GM19238 (cell line): ENCODE measurements at regions not wholly inside any gene's neighbourhood (a gene's known extent, or its start where the extent isn't known, plus 50 kb on each side); places are given as distances from the start of the nearest gene placed in this dataset.

Source experiments
- DNase-seq: peaks from one replicate; pipeline ENCODE4 v3.0.0; 2011; ENCODE audit warnings: low spot score; ENCODE audit not compliant: insufficient read length

DNA sequence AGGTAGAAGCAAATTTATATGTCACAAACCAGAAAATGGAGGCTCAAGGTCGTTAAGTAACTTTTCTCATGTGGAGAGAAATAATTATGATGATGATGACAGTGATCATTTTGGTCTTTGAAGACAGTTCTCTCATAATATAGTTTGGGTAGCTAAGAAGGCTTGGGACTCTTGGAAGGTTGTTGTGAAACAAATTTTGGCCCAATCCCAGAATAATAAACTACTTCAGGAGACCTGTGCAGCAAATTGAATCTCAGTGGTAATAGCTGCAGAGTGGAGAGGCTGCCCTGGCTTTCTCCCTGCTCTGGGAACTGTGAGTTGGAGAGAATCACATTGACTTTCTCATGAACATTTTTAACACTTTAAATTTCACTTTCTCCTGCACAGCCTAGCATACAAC is 217.2 kb upstream of the BOD1L1 start:
- DNase-seq = no peak

DNA sequence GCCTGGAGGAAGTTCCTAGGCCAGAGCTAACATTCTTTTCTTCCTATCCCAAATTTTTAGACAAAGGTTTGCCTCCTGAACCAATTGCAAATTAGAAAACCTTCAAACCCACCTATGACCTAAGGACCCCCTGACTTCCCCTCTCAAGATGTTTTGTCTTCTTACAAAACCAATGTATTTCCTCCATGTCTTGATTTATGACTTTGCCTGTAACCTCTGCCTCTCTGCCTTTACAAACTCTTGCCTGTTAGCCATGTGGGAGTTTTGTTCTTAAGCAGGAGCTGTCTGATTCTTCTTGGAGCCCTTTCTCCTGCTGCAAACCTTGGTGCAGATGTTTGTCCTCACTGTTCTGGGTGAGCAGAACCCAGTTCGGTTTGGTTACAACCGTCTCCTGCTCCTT is 222.3 kb upstream of the BOD1L1 start:
- no peak for DNase-seq

DNA sequence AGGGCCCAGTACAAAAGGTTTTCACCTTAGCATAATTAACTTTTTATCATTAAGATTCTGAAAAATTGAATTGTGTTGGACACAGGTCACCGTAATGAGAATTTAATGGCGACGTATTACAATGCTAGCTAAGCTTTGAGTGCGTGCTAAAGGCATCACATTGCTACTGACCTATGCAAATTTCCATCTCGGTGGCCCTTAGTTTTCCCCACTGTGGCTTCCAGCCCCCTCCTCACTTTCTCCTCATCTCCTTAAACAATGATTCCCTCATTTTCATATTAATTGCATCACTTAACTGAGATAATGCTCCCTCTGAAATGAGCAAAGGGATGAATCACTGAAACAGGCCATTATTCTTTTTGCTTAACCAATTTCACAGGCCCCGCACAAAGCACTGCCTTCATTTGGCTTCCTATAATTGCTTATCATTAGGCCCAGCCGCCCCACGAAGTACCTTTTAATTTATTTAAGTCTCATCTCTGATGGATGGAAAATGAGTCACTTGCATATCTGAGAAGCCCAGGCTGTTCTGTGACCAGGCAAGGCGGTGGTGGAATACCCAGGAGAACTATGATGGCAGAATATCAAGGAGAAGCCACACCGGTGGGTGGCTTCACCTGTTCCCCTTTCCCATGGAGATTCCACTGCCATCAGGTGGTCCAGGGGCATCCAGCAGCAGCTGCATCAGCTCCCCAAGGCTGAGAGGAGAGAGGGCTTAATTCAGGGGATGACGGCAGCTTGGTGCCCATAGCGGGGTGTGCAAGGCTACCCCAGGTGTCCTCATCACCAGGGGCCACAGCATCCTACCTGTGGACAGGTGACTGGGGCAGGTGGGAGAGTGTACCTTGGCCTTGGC is 223.8 kb upstream of the BOD1L1 start:
- no peak for DNase-seq

DNA sequence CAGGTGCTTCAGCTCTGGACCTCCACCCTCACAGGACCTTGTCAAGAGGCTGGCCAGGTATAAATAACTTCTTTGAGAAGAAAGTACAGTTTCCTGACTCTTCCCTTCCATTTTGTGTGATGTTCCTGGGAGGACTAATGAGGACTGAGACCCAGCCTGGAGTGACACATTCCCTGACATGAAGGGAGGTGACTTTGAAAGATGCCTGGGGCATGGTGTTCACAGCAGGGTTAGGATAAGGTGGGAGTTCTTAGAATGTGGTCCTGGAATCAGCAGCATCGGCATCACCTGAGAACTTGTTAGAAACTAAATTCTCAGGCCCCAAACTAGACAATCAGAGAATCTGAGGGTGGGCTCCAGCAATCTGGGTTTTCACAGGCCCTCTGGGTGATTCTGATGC is 224.9 kb upstream of the BOD1L1 start:
- no peak for DNase-seq

DNA sequence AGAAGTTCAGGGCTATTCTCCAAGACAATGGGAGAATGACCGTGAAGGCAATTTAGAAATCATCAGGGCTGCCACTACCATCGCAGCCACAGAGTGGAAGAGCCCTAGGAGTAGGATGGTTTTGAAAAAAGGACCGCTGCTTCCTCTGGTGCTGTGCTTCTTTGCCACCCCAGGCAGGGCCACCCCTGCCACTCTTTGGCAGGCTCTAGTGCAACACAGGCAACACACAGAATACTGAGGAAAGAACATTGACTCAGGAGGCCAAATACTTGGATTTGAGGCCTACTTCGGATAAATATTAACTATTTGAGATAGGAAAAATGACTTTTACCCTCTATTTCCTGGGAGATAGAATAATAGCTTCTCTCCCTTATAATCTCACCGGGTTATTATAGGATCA is 228.9 kb upstream of the BOD1L1 start:
- no peak for DNase-seq

DNA sequence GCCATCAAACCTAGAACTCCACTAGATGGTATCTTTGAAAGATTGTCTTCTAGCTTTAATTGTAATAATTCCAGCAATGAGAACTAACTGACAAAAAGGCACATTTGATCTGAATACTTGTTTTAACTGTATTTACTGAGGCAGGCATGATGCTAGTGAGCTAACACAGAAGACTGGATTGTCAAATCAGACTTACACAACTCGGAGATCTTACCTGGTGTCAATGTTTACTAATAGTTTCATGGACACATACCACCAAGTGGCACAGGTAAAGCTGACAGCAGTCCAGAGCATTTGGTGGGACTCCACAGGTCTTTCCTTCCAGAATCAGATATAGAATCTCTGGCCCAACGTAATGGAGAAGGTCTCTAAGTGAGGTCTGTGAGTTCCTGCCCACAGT is 229.9 kb upstream of the BOD1L1 start:
- DNase-seq = no peak

DNA sequence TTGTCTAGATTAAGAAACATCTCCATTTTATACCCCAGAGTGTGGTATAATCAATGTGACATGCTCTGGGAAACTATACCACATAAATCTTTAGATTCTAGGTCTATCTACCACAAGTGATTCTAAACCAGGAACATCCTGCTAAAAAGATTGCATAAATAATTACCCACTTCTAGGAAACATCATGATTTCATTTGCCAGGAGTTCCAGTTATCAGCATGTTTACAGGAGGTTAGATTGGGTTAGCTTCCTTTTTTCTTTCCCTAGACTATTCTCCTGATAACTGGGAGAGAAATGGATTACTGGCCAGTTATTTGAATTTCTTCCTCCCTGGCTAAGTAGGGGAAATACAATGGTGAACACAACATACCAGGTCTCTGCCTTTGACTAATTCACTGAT is 230.3 kb upstream of the BOD1L1 start:
- no peak for DNase-seq

DNA sequence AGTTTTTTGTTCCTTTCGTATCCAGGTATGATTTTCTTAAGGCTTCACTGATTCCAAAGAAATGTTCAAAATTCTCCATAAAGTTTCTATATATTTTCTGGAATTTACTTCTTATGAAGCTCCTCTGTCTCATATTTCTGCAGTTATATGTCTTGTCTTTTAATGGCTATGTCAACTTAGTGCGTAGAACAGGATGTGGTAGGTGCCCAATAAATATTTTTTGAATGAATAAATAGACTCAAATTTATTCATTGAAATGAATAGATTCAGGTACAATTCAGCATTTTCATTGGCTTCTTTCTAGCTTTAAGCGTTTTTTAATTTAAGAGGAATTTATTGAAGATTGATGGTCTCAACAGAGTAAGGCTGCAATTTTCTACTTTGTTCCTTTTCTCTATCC is 231.9 kb upstream of the BOD1L1 start:
- no peak for DNase-seq

DNA sequence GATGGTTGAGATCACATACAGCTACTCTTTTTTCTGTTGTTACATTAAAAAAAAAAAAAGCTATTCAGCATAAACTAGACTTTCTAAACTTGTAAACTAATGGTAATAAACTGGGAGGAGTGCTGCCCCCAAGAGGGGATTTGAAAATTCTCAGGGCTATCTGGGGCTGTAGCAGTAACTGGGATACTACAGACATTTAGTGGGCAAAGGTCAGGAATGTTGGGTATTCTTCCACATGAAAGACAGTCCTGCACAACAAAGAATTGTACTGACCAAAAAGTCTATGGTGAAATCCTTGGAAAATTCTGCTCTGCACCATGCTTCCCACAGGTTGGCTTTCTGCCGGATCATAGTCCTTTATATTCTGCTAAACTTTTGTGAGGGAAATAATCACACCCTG is 232.6 kb upstream of the BOD1L1 start:
- DNase-seq = no peak

DNA sequence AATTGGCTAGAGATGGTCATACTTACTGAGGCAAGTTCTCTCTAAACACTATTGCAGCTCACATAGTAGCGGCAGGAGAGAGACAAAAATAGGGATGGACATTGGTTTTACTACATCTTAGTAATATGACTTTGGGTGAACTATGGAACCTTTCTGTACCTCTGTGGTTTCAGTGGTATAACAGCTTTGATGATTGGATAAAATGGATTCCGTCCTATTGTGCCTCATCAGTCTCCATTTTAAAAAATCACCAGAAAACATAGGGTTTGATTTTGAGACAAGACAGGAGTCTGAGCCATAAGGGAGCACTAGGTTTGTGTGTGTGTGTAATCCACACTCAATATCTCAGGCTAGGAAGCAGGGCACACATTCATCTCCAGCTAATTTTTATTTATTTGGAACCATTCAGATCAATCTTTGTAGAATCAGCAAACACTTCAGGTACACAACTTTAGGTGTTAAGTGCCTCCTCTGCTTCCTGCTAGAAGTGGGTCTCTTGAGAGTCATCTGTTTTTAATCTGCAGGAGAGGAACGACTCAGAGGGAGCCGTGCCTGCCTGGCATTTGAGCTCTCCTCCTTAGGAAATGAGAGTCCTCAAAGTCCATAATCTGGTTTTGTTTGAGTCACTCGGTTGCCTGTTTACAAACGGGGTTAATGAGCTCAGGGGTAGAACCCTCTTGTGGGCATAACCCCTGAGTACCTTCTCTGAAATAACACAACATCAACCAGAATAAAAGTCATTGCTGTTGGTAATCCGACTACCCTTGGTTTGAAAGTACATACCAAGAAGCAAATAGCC is 238.5 kb upstream of the BOD1L1 start:
- DNase-seq = no peak

DNA sequence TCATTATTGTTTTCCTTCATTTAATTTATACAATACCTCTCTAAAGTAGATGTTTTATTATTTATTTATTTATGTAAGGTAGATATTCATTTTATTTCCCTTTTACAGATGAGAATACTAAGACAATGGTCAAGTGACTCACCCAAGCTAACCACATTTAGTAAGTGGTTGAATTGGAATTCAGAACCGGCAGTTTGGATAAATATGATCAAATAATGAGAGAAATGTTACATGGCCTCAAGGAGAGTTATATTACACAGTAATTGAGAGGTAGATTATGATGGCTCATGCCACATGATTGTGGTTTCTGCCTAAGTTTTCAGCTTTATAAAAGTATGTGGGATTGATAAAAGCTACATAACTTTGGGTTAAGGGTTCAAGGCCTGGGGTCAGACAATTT is 239.4 kb upstream of the BOD1L1 start:
- DNase-seq = no peak

DNA sequence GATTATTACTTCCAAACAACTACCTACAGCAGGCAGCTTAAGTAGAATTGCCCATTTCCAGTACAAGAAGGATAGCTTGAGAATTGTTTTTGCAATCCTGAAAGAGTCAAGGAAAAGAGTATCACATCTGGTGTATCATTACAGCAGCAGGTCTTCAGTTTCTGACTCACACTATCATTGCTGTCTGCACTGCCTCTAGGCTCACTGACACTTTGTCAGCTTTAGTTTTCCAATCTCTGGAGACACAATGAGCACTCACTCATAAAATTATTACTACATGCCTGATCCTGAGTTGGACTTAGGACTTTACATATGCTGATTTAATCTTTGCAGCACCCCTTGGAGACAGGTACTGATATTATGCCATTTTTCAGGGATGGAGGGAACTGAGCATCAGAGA is 244.6 kb upstream of the BOD1L1 start:
- no peak for DNase-seq

DNA sequence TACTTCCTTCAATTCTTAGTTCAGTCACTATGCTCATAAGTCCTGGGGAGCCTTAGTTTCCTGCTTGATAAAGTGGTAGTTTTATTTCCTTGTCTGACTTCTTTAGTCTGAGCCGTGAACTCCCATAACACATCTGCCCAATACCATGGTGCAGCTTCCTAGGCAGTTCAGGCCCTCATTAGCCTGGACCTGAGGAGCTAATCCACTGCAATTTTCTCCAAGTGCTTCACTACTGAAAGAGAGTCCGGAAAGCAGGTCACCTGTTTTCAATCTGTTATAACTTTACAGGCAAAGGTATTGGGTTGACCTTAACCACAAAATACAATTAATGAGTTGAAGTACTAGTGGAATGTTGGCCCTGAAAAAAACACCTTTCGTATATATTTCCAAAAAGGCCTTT is 245.4 kb upstream of the BOD1L1 start:
- no peak for DNase-seq

DNA sequence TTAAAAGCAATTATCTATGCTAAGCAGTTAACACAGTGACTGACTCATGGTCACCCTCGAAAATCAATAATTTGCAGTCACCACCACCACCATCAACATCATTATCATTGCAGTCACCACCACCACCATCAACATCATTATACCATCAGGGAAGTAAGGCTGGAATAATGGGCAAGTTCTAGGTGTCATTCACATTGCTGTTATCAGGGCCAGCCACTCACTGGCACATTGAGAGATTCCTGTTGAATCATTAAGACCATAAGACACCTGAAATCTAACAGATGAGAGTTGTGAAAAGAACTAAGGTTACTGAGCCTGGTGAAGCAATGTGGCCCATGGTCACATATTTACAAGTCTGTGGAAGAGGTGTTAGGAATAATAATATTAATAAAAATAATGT is 247.7 kb upstream of the BOD1L1 start:
- DNase-seq = no peak

DNA sequence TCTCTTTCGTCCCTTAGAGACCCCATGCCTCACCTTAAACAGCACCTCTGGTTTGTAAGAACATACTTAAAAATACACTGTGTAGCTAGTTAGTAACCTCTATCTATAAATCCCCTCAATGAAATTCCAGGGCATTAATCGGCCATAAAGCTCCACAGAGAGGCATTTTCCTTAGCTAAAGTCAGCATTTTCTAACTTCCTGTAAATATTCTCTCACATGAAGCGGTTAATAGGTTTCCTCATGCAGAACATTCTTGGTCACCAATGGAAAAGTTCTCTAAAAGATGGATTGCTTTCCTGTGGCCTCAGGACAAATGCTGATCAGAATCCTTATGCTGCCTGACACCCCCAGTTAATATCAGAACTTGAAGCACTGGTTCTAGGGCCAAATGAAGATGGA is 248.6 kb upstream of the BOD1L1 start:
- DNase-seq = no peak

DNA sequence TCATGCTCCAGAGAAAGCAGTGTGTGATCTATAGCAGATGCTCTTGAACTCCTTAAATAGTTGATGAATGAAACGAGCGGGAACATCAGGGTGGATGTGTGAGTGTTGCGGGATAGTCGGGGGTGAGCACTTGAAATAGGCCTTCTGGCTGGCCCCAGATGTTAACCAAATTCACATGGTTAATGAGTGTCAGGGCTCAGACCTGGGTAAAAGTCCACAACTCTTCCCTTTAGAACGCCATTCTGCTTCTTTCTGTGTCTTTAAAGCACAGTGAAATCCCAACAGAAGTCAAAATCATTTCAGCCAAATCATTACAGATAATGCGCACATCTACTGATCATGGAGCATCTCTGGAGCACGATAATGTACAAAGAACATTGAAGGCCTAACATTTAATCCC is 249.4 kb upstream of the BOD1L1 start:
- DNase-seq = no peak

DNA sequence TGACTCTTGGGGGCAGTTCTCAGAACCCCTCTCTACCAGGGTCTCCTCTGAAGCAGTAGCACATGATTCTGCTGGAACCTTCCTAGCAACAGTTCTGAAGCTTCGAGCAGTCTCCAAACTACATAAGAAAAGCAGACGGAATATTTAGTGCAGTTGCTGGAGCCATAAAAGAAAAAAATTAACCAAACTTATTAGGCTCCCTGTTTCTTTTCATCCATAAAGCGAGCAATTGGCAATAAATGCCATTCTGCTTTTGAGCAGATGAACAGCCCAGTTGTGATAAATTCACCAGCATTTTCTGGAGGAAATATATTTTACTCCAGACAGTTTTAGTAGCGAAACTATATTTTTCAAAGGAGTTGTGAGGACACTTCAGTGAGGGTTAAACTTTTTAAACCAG is 250.1 kb upstream of the BOD1L1 start:
- no peak for DNase-seq

DNA sequence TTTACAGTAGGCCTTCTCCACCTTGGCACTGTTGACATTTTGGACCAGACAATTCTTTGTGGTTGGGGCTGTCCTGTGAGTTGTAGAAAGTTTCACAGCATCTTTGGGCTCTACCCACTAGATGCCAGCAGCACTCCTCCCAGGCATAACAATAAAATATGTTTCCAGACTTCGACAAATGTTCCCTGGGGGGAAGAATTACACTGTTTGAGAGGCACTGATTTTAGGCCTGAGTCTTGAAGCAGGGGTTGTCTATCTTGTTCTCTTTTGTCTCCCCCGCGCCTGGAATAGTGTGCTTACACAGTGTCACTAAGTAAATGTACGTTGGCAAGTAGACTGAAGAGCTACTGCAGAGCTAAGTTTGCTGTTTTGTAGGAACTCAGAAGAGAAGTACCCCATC is 254.4 kb upstream of the BOD1L1 start:
- DNase-seq = no peak

DNA sequence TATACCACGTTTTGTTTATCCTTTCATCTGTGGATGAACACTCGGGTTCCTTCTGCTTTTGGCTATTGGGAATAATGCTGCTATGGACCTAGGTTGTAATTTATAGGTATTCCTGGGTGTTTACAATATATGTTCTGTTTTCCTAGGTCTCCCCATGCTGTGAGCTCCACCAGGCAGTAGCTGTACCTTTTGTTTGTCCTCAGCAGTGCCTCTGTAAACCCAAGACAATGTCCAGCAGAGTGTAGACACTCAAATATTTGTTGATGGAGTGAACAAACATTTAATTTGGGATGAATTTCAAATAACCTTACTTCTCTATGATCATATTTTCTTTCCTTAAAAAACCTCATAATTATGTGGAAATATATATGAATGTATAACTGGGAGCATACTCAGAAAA is 259.5 kb upstream of the BOD1L1 start:
- DNase-seq = no peak

DNA sequence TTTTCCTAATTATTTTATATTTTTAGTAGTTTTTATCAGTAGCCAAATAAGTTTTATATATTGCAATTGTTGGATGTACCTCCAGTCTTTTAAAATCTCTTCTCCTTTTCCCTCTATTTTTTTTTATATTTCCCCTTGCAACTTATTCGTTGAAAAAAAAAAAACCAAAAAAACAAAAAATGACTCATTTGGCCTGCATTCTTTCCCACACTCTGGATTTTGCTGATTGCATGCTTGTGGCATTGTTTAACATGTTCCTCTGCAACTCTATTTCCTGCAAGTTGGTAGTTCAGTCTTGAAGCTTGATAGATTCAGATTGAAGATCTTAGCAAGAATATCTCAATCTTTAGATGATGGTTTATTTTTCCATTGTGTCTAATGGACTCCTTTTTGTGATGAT is 260.6 kb upstream of the BOD1L1 start:
- no peak for DNase-seq

DNA sequence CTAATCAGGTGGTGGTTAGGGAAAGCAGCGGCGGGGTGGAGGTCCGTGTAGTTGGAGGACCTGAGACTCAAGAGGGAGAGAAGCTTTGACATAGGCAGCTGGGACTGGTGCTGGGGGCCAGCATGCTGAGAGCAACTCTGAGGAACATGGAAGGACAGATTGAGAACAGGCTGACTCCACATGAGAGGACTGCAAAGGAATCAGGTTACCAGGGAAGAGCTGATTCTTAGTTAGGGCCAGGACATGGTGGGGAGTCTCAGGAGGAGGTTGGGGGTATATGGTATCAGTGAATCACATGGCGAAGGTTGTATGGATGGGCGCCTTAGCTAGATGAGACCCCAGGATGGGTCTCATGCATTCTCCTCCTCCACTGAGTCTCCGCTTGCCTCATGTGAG is 264.0 kb upstream of the BOD1L1 start:
- no peak for DNase-seq

DNA sequence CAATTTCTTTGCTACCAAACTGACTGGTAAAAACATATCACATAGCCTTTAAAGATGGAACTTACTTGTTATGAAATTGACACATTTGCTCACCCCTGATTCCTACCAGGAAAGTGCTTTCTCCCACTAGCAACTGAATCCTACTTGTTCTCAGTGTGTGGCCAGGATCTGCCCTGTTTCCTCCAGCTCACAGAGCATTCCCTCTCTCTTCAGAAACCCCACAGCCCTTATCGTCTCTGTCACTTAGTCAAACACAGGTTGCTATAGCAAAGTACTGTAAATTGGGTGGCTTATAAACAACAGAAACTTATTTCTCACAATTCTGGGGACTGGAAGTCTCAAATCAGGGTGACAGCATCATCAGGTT is 265.2 kb upstream of the BOD1L1 start:
- DNase-seq = no peak

DNA sequence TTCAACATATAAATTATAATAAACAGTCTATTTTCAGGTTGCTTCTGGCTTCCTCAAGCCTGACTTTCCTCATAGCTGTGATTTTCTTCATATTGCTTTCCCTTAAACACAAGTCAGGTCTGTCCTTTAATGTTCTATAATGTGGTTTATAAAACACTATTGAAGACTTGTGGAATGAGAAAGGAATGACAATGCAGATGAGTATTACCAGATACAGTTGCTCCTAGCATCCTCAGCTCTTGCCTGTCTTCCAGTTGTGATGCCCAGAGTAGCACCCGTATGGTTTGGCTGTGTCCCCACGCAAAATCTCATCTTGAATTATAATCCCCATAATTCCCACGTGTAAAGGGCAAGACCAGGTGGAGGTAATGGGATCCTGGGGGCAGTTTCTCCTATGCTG is 265.7 kb upstream of the BOD1L1 start:
- no peak for DNase-seq
